Fibroblast of the aortic adventitia (primary cell): ENCODE measurements at regions not wholly inside any gene's neighbourhood (a gene's known extent, or its start where the extent isn't known, plus 50 kb on each side); places are given as distances from the start of the nearest gene placed in this dataset.

Source experiments
- DNase-seq: peaks from one replicate; pipeline ENCODE4 v3.0.0-alpha.2; 2010; ENCODE audit warnings: low read depth
- H3K4me3 ChIP-seq: 2 replicates; pipeline ENCODE4 v1.5.1; 2011; ENCODE audit warnings: low read depth, mild to moderate bottlenecking, control low read depth, low read length, moderate library complexity
- CTCF ChIP-seq: IDR thresholded peaks from 2 replicates; pipeline ENCODE4 v1.5.1; 2011; ENCODE audit warnings: mild to moderate bottlenecking, low read length, control low read depth, inconsistent platforms; ENCODE audit not compliant: insufficient read depth

- H3K4me3 ChIP-seq, result no peak overlapping the region
- TF ChIP-seq CTCF, result no peak
- no peak for DNase-seq
Observed at GRCh38 chr17:13984956-13985355, 84.3 kb upstream of the COX10 start.

GRCh38 chr17:13986855-13987254 lies 82.4 kb upstream of the COX10 start:
- TF ChIP-seq CTCF, result no peak
- DNase-seq, result no peak
- H3K4me3 ChIP-seq, result no peak overlapping the region

GRCh38 chr17:13989138-13989537 lies 80.2 kb upstream of the COX10 start:
- no peak overlapping the region for H3K4me3 ChIP-seq
- no peak for TF ChIP-seq CTCF
- no peak for DNase-seq

GRCh38 chr17:13993106-13993505 lies 76.2 kb upstream of the COX10 start:
- DNase-seq, result no peak
- TF ChIP-seq CTCF, result no peak
- H3K4me3 ChIP-seq, result no peak overlapping the region

GRCh38 chr17:13994050-13994449 lies 75.3 kb upstream of the COX10 start:
- no peak for DNase-seq
- no peak for TF ChIP-seq CTCF
- H3K4me3 ChIP-seq, result no peak overlapping the region

GRCh38 chr17:13995856-13996271 lies 73.4 kb upstream of the COX10 start:
- no peak for TF ChIP-seq CTCF
- DNase-seq, result no peak
- no peak overlapping the region for H3K4me3 ChIP-seq

- no peak for TF ChIP-seq CTCF
- H3K4me3 ChIP-seq, result no peak overlapping the region
- DNase-seq, result no peak
Observed at GRCh38 chr17:13996276-13996675, 73.0 kb upstream of the COX10 start.
